HUES6 (cell line): ENCODE measurements at regions not wholly inside any gene's neighbourhood (a gene's known extent, or its start where the extent isn't known, plus 50 kb on each side); places are given as distances from the start of the nearest gene placed in this dataset.

Experiments used
- H3K27ac ChIP-seq: 2 replicates; pipeline ENCODE4 v1.7.0; 2013; ENCODE audit warnings: low read depth, mild to moderate bottlenecking, low read length, inconsistent platforms
- H3K27me3 ChIP-seq: 2 replicates; pipeline ENCODE4 v1.6.1; 2013; ENCODE audit warnings: low read length; ENCODE audit not compliant: control insufficient read depth, insufficient read depth
- H3K36me3 ChIP-seq: 2 replicates; pipeline ENCODE4 v1.6.1; 2013; ENCODE audit warnings: low read length; ENCODE audit not compliant: control insufficient read depth, insufficient read depth
- H3K4me1 ChIP-seq: 2 replicates; pipeline ENCODE4 v1.6.1; 2013; ENCODE audit warnings: low read length; ENCODE audit not compliant: control insufficient read depth, insufficient read depth
- H3K4me3 ChIP-seq: 2 replicates; pipeline ENCODE4 v1.5.1; 2013; ENCODE audit warnings: low read depth, low read length
- H3K9ac ChIP-seq: one replicate; pipeline ENCODE4 v1.6.1; 2013; ENCODE audit warnings: mild to moderate bottlenecking, low read length
- H3K9me3 ChIP-seq: 2 replicates; pipeline ENCODE4 v1.6.1; 2013; ENCODE audit warnings: low read depth, low read length; ENCODE audit not compliant: control insufficient read depth, insufficient read depth

GRCh38 chr5:88364991-88365390, 96.3 kb upstream of the TMEM161B start:
- Histone ChIP-seq H3K36me3 (no peaks in the 10 kb centered on the region), H3K4me3 (no peak overlapping the region), H3K9ac (no peak overlapping the region), H3K27me3 (no peaks in the 10 kb centered on the region), H3K9me3 (no peaks in the 10 kb centered on the region), H3K27ac (no peak overlapping the region), H3K4me1 (peaks cover 4% of the 10 kb centered on the region; the same call in 1 of the 2 replicates)

- no peaks in the 10 kb centered on the region for H3K36me3 ChIP-seq
- H3K4me3 ChIP-seq: no peak overlapping the region
- no peak overlapping the region for H3K27ac ChIP-seq
- no peak overlapping the region for H3K9ac ChIP-seq
- H3K27me3 ChIP-seq: no peaks in the 10 kb centered on the region
- no peaks in the 10 kb centered on the region for H3K4me1 ChIP-seq
- H3K9me3 ChIP-seq: no peaks in the 10 kb centered on the region
Observed at GRCh38 chr5:88355490-88356050, 86.9 kb upstream of the TMEM161B start.

GRCh38 chr5:88325868-88326267, 57.2 kb upstream of the TMEM161B start:
- Histone ChIP-seq H3K27me3 (no peaks in the 10 kb centered on the region), H3K4me1 (no peaks in the 10 kb centered on the region), H3K9me3 (no peaks in the 10 kb centered on the region), H3K4me3 (no peak overlapping the region), H3K36me3 (no peaks in the 10 kb centered on the region), H3K9ac (no peak overlapping the region), H3K27ac (no peak overlapping the region)

DNA sequence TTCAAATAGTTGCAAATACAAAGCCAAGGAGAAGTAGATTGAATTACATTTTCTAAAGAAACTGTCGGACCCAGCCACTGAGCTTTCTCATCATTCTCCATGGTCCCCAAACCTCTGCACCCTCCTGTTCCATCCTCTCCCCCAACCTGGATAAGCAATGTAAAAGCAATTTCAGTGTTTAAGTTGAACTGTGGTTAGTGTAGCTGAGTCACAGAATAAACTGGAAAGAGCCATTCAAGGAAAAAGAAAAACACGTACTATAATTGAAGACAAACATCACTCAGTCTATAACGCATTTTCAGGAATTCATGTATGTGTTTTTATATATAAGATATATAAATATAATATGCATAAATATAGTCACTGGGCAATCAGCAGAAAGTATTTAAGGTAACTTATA, 54.1 kb upstream of the TMEM161B start:
- Histone ChIP-seq H3K9ac (no peak overlapping the region), H3K36me3 (no peaks in the 10 kb centered on the region), H3K4me3 (no peak overlapping the region), H3K9me3 (no peaks in the 10 kb centered on the region), H3K27me3 (no peaks in the 10 kb centered on the region), H3K4me1 (no peaks in the 10 kb centered on the region), H3K27ac (no peak overlapping the region)
